ENCODE measurements at regions not wholly inside any gene's neighbourhood (a gene's known extent, or its start where the extent isn't known, plus 50 kb on each side); places are given as distances from the start of the nearest gene placed in this dataset.

DNA sequence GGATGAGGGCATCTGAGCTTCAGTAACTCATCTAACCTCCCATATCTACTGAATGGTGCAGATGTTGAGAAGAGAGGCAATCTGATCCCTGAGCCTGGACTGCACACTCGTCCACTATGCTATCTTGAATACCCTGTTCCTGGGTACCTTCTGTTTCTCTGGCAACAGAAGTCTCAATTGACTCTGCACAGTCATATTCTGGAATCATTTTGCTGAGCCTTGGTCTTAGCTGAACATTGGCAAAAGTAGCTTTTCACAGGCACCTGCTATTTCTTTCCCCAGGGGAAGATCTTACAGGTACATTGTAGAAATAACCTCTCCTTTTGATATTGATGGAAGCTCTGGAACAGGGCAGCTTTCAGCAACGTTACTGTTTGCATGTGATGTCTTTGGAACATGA lies 161.5 kb upstream of the GPR101 start:
- no peak overlapping the region for H3K9ac ChIP-seq (ENCODE audit: control insufficient read depth, extremely low read depth, insufficient read depth, low read length)
- no peak overlapping the region for H2AFZ ChIP-seq (ENCODE audit: control insufficient read depth, low read length)
- H3K9me1 ChIP-seq (ENCODE audit: control insufficient read depth, extremely low read depth, insufficient read depth, low read length): no peaks in the 10 kb centered on the region
- no peak overlapping the region for H3K4me3 ChIP-seq (ENCODE audit: control insufficient read depth in 2 of 3, extremely low read depth in 1 of 3, insufficient read depth in 2 of 3, low read depth in 1 of 3, low read length in 3 of 3)
- no peaks in the 10 kb centered on the region for H4K20me1 ChIP-seq (ENCODE audit: control insufficient read depth, extremely low read depth, insufficient read depth, low read length)
- no peaks in the 10 kb centered on the region for H3K27me3 ChIP-seq (ENCODE audit: control insufficient read depth, extremely low read depth, insufficient read depth, low read length)
- dilution Hi-C loops (cut with MboI; ENCODE audit: extremely low pct_ligation_motif_present, low sequenced_read_pairs): no loop called here
- no peak for TF ChIP-seq EZH2 (IDR thresholded peaks at IDR 0.05; ENCODE audit: low read length)
- TF ChIP-seq, protein P1, sequence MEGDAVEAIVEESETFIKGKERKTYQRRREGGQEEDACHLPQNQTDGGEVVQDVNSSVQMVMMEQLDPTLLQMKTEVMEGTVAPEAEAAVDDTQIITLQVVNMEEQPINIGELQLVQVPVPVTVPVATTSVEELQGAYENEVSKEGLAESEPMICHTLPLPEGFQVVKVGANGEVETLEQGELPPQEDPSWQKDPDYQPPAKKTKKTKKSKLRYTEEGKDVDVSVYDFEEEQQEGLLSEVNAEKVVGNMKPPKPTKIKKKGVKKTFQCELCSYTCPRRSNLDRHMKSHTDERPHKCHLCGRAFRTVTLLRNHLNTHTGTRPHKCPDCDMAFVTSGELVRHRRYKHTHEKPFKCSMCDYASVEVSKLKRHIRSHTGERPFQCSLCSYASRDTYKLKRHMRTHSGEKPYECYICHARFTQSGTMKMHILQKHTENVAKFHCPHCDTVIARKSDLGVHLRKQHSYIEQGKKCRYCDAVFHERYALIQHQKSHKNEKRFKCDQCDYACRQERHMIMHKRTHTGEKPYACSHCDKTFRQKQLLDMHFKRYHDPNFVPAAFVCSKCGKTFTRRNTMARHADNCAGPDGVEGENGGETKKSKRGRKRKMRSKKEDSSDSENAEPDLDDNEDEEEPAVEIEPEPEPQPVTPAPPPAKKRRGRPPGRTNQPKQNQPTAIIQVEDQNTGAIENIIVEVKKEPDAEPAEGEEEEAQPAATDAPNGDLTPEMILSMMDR (optimal IDR thresholded peaks at IDR 0.05 in 1 of 3, IDR thresholded peaks at IDR 0.05 in 1 of 3, conservative IDR thresholded peaks at IDR 0.05 in 1 of 3; ENCODE audit: extremely low read depth in 1 of 3, insufficient read depth in 2 of 3, low read length in 3 of 3): no peak
- H3K9me3 ChIP-seq (ENCODE audit: control insufficient read depth, low read depth, low read length): no peaks in the 10 kb centered on the region
- FAIRE-seq (no peak), DNase-seq (ENCODE audit: low read depth, low spot score) (no peak)
- no peaks in the 10 kb centered on the region for H3K36me3 ChIP-seq (ENCODE audit: control insufficient read depth in 2 of 2, extremely low read depth in 1 of 2, insufficient read depth in 2 of 2, low read length in 2 of 2)
- no peak overlapping the region for H3K4me2 ChIP-seq (ENCODE audit: control insufficient read depth, extremely low read depth, insufficient read depth, low read depth, low read length)
- H3K79me2 ChIP-seq (ENCODE audit: control insufficient read depth, insufficient read depth, low read length): no peaks in the 10 kb centered on the region
- no peaks in the 10 kb centered on the region for H3K4me1 ChIP-seq (ENCODE audit: control insufficient read depth, extremely low read depth, insufficient read depth, low read length)
- H3K27ac ChIP-seq (ENCODE audit: control insufficient read depth, insufficient read depth, low read length): no peak overlapping the region

DNA sequence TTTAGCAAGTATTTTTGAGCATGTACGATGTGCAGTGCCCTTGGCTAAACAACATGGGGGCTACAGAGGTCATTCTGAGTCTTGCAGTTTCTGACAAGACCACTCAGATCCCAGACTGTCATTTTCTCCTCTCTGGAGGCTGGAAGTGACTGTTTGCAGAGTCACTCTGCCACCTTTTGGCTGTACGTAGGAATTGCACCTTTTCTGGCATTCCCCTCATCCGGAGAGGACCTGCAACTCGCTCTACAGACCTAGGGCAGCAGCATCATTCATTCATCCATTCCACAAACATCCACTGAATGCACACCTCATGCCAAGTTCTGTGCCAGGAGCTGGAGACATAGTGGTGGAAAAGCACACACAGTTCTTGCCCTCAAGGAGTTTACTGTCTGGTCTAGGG lies 160.4 kb upstream of the GPR101 start:
- TF ChIP-seq EZH2 (IDR thresholded peaks at IDR 0.05; ENCODE audit: low read length): no peak
- TF ChIP-seq, protein P1 (optimal IDR thresholded peaks at IDR 0.05 in 1 of 3, IDR thresholded peaks at IDR 0.05 in 1 of 3, conservative IDR thresholded peaks at IDR 0.05 in 1 of 3; ENCODE audit: extremely low read depth in 1 of 3, insufficient read depth in 2 of 3, low read length in 3 of 3): peak; percentile 56 to 83 (median 69)
- Histone ChIP-seq H3K4me3 (ENCODE audit: control insufficient read depth in 2 of 3, extremely low read depth in 1 of 3, insufficient read depth in 2 of 3, low read depth in 1 of 3, low read length in 3 of 3) (no peak overlapping the region), H3K9me1 (ENCODE audit: control insufficient read depth, extremely low read depth, insufficient read depth, low read length) (no peaks in the 10 kb centered on the region), H3K79me2 (ENCODE audit: control insufficient read depth, insufficient read depth, low read length) (no peaks in the 10 kb centered on the region), H3K4me1 (ENCODE audit: control insufficient read depth, extremely low read depth, insufficient read depth, low read length) (no peaks in the 10 kb centered on the region), H3K27me3 (ENCODE audit: control insufficient read depth, extremely low read depth, insufficient read depth, low read length) (no peaks in the 10 kb centered on the region), H4K20me1 (ENCODE audit: control insufficient read depth, extremely low read depth, insufficient read depth, low read length) (no peaks in the 10 kb centered on the region), H3K9ac (ENCODE audit: control insufficient read depth, extremely low read depth, insufficient read depth, low read length) (no peak overlapping the region), H3K27ac (ENCODE audit: control insufficient read depth, insufficient read depth, low read length) (no peak overlapping the region), H3K4me2 (ENCODE audit: control insufficient read depth, extremely low read depth, insufficient read depth, low read depth, low read length) (no peak overlapping the region), H2AFZ (ENCODE audit: control insufficient read depth, low read length) (no peak overlapping the region), H3K36me3 (ENCODE audit: control insufficient read depth in 2 of 2, extremely low read depth in 1 of 2, insufficient read depth in 2 of 2, low read length in 2 of 2) (no peaks in the 10 kb centered on the region), H3K9me3 (ENCODE audit: control insufficient read depth, low read depth, low read length) (no peaks in the 10 kb centered on the region)
- FAIRE-seq (no peak), DNase-seq (ENCODE audit: low read depth, low spot score) (no peak)
- dilution Hi-C loops (cut with MboI; ENCODE audit: extremely low pct_ligation_motif_present, low sequenced_read_pairs): no loop called here

Data from keratinocyte (primary cell).